ENCODE measurements at regions not wholly inside any gene's neighbourhood (a gene's known extent, or its start where the extent isn't known, plus 50 kb on each side); places are given as distances from the start of the nearest gene placed in this dataset.

DNA sequence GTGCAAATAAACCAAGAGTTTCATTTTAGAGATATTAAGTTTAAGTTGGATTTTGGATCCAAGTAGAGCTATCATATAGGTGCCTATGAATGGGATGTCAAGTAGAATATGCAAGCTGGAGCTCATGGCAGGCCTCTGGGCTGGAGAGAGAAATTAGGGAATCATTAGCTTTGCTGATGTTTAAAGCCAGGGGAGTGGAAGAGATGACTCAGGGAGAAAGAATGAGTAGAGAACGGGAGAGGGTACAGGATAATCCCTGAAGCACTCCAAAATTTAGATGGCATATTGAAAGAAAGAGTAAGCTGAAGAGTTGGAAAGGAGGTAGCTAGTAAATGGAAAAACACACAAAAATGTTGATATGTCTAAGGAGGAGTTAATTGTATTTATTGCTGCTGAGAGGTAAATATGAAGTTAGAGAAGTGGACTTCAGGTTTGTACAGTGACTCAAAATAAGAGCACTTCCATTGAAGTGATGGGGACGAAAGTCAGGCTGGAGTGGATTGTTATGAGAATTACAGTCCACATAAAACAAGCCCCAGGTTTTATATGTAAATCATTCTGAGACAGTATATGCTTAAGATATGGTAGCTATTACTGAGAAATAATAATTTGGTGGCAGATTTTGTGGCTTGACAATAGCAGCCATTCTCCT is 72.5 kb upstream of the GRXCR1 start:
- TF ChIP-seq, protein P1, sequence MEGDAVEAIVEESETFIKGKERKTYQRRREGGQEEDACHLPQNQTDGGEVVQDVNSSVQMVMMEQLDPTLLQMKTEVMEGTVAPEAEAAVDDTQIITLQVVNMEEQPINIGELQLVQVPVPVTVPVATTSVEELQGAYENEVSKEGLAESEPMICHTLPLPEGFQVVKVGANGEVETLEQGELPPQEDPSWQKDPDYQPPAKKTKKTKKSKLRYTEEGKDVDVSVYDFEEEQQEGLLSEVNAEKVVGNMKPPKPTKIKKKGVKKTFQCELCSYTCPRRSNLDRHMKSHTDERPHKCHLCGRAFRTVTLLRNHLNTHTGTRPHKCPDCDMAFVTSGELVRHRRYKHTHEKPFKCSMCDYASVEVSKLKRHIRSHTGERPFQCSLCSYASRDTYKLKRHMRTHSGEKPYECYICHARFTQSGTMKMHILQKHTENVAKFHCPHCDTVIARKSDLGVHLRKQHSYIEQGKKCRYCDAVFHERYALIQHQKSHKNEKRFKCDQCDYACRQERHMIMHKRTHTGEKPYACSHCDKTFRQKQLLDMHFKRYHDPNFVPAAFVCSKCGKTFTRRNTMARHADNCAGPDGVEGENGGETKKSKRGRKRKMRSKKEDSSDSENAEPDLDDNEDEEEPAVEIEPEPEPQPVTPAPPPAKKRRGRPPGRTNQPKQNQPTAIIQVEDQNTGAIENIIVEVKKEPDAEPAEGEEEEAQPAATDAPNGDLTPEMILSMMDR (IDR thresholded peaks at IDR 0.05): no peak
- TF ChIP-seq POLR2A (IDR thresholded peaks at IDR 0.05): no peak
